Left ventricle myocardium inferior (tissue), 1 donor: ENCODE measurements at regions not wholly inside any gene's neighbourhood (a gene's known extent, or its start where the extent isn't known, plus 50 kb on each side); places are given as distances from the start of the nearest gene placed in this dataset.
"Not testable (repeated sequence)": the region's sequence is repeated elsewhere in the genome, so short reads cannot be mapped to it uniquely, and the experiment has no call there.

Source experiments
- DNase-seq: peaks from one replicate; pipeline ENCODE4 v3.0.0-alpha.2; 2020
- H3K27ac ChIP-seq: fragments of 200-600 bp; replicated peaks from 2 replicates; pipeline ENCODE4 v1.8.0; 2021
- H3K27me3 ChIP-seq: fragments of 200-600 bp; 2 replicates; pipeline ENCODE4 v1.8.0; 2021; ENCODE audit warnings: low read depth
- H3K36me3 ChIP-seq: fragments of 200-600 bp; 2 replicates; pipeline ENCODE4 v1.8.0; 2021
- H3K4me1 ChIP-seq: fragments of 200-600 bp; 2 replicates; pipeline ENCODE4 v1.8.0; 2021
- H3K4me3 ChIP-seq: fragments of 200-600 bp; 2 replicates; pipeline ENCODE4 v1.8.0; 2021; ENCODE audit warnings: mild to moderate bottlenecking, moderate library complexity
- H3K9me3 ChIP-seq: fragments of 200-600 bp; replicated peaks from 2 replicates; pipeline ENCODE4 v1.8.0; 2021
- intact Hi-C: fragments of 100-400 bp; cut with micrococcal nuclease; formaldehyde crosslinking; loops from one replicate; pipeline ENCODE4 v1.11.0; 2022
- TF ChIP-seq, protein P1 (sequence below): fragments of 200-600 bp; IDR thresholded peaks from 2 replicates; pipeline ENCODE4 v1.8.0; 2021; ENCODE audit warnings: antibody characterized with exemption, mild to moderate bottlenecking, borderline replicate concordance
- donor health status: DM: no; HTN: yes; CAD: no; lungs with severe emphysema.

DNA sequence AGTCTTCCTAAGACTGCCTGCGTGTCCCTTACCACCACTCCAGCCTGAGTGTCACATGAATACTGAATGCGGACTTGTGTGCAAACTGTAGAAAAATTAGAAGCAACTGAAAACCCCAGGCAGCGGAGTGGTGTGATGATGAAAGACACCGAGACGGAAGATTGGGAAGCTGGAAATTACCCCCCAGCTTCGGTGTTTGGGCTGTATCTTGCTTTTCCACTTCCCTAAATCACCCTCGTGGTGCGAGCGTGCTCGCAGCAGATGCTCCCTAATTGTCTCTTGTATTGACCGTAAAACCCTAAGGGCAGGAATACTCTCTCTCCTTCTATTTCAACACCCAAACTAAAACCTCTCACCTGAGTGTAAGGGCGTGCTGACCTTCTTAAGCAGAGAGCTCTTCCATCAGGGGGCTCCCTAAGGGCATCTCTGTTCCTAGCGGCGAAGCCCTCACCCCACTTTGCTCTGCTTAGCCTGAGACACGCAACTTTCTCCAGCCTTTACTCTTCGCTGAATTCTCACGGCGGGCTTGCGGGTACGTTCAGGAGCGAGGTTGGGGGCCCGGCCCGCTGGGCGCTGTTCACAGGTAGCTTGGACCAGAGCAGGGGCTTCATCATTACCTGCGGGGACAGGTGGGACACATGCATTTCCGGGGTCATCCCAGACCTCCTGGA lies 62.4 kb downstream of the CRYBB2 start:
- TF ChIP-seq, protein P1, sequence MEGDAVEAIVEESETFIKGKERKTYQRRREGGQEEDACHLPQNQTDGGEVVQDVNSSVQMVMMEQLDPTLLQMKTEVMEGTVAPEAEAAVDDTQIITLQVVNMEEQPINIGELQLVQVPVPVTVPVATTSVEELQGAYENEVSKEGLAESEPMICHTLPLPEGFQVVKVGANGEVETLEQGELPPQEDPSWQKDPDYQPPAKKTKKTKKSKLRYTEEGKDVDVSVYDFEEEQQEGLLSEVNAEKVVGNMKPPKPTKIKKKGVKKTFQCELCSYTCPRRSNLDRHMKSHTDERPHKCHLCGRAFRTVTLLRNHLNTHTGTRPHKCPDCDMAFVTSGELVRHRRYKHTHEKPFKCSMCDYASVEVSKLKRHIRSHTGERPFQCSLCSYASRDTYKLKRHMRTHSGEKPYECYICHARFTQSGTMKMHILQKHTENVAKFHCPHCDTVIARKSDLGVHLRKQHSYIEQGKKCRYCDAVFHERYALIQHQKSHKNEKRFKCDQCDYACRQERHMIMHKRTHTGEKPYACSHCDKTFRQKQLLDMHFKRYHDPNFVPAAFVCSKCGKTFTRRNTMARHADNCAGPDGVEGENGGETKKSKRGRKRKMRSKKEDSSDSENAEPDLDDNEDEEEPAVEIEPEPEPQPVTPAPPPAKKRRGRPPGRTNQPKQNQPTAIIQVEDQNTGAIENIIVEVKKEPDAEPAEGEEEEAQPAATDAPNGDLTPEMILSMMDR = no peak
- peaks cover 12% of the 10 kb centered on the region for H3K4me1 ChIP-seq
- no peaks in the 10 kb centered on the region for H3K36me3 ChIP-seq
- no peaks in the 10 kb centered on the region for H3K9me3 ChIP-seq
- no peak overlapping the region for H3K4me3 ChIP-seq
- H3K27ac ChIP-seq = no peak overlapping the region
- intact Hi-C loops = no loop called here
- H3K27me3 ChIP-seq = peaks cover 80% of the 10 kb centered on the region
- no peak for DNase-seq

DNA sequence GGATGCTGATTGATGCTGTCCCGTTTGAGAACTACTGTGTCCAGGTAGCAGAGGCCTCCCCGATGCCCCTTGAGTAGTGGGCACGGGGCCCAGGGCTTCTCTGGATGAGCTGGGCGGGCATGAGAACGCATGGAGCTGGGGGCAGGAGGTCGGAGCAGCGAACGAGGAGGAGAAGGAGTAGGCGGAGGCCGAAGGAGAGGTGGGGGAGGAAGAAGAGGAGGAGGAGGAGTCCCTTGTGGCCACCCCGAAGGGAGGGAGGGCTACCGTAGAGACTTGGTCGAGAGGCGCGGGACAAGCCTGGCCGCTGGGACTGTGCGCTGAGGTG lies 62.9 kb downstream of the CRYBB2 start:
- intact Hi-C loops = no loop called here
- DNase-seq = no peak
- Histone ChIP-seq H3K27me3 (peaks cover 85% of the 10 kb centered on the region), H3K9me3 (no peaks in the 10 kb centered on the region), H3K36me3 (no peaks in the 10 kb centered on the region), H3K4me1 (peaks cover 12% of the 10 kb centered on the region), H3K4me3 (peak overlapping the region; percentile 45), H3K27ac (no peak overlapping the region)
- TF ChIP-seq, protein P1 = no peak

DNA sequence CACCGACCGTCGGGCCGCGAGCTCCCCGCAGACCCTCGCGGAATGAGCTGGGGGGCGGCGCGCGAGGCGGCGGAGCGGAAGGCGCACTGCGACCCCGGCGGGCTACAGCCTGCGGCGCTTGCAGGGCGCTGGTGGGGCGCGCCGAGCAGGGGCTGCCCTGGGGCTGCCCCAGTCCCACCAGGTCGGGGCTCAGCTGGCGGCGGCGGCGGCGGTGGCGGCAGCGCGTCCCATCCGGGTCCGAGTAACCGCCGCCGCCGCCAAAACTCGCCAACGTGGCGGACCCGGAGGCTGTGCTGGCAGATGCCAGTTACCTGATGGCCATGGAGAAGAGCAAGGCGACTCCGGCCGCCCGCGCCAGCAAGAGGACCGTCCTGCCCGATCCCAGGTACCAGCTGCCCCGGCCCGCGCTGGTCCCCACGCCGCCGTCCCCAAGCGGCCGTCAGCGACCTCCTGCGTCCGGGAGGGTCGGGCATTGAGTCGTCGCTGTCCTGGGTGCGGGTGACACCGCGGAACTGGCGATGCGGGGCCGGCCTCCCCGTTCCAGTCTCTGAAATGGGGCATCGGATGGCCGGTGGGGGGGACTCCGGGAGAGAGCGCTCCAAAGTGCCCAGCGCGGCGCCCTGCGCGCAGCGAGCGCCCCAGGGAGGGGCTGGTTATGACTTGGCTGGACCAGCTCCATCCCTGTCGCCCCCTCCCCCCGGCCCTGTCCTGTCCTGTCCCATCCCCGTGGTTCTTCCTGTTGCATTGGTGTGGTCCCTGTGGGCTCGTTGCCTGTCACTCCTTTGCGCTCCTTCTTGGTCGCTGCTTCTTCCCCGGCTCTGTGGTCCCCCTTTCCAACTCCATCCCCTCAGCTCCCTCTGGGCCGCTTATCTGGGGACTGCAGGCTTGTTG lies 63.5 kb downstream of the CRYBB2 start:
- Histone ChIP-seq H3K36me3 (no peaks in the 10 kb centered on the region), H3K4me1 (peaks cover 12% of the 10 kb centered on the region), H3K27ac (no peak overlapping the region), H3K4me3 (peak overlapping the region; percentile 45), H3K27me3 (peaks cover 87% of the 10 kb centered on the region), H3K9me3 (no peaks in the 10 kb centered on the region)
- intact Hi-C loops = no loop called here
- TF ChIP-seq, protein P1 = no peak
- no peak for DNase-seq

DNA sequence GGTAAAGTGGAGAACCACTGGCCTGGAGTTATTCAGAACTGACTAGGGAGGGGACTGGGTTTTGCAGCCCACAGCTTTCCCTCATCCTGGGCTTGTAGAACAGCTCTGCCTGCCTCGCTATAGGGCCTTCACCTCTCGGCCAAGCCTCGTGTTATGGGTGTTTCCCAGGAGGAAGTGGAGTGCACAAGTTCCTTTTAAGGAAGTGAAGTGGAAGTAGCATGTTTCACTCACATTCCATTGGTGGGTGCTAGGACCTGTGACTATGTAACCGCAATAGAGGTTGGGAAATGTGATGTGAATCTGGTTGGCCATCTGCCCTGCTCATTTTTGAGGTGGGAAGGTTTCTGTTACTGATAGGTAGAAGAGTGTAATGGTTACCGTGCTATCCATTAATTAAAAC lies 69.0 kb downstream of the CRYBB2 start:
- DNase-seq, H3K9me3 ChIP-seq, H3K27ac ChIP-seq, H3K4me1 ChIP-seq, H3K4me3 ChIP-seq, H3K36me3 ChIP-seq, intact Hi-C loops: not testable (repeated sequence)
- peaks cover 61% of the 10 kb centered on the region for H3K27me3 ChIP-seq

DNA sequence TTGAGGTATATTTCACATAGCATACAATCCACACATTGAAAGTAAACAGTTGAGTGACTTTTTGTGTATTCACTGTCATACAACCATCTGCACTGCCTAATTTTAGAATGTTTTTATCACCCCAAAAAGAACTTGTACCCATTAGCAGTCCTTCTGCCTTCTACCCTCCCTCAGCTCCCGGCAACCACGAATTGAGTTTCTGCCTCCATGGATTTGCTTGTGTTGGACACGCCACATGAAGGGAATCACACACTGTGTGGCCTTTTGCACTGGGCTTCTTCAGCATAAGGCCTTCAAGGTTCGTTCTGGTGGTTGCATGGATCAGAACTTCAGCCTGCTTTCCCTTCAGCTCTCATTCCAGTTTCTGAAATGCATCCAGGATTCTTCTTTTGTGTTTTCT lies 82.5 kb downstream of the CRYBB2 start:
- H3K27ac ChIP-seq, DNase-seq, H3K9me3 ChIP-seq, intact Hi-C loops, H3K36me3 ChIP-seq, H3K4me1 ChIP-seq, H3K4me3 ChIP-seq: not testable (repeated sequence)
- peaks cover 71% of the 10 kb centered on the region for H3K27me3 ChIP-seq

DNA sequence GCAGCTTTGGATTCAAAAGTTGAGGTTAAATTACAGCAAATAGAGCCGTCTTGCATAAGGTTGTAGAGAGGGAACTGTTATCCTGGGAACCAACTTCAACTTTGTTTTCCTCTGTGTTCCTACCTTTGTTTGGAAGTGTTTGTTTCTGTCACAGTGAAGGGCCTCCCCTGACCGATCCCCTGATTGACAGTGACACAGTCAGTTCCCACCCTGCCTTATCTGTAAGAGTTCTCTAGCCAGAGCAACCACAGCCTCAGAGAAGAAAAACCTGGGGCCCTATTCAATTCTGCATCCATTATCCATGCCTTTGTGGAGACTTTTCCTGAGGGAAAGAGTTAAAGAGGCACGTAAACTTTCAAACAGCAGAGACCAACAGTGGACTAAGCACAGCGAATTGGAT lies 90.1 kb downstream of the CRYBB2 start:
- H3K4me3 ChIP-seq, H3K36me3 ChIP-seq, intact Hi-C loops, H3K4me1 ChIP-seq, H3K27ac ChIP-seq, DNase-seq, H3K9me3 ChIP-seq: not testable (repeated sequence)
- H3K27me3 ChIP-seq = peaks cover 48% of the 10 kb centered on the region

DNA sequence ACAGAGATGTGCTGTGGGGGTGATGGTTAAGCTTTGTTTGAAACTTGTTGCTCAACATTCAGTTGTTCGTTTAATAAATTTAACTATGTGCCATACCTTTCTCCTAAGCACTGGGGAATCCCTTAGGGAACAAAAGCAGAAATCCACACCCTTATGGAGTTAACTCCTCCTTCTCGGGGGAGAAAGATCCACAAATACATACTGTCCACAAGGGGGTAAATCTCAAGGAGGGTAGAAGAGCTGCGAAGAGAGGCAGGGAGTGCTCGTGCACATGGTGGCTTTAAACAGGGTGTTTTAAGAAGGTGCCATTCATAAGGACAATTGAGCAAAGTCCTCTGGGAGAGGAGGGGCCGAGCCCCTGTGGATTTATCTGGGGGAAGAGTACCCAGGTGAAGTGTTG lies 92.5 kb downstream of the CRYBB2 start:
- H3K4me1 ChIP-seq = not testable (repeated sequence)

More for the DNA sequence above, 92.5 kb downstream of the CRYBB2 start:
- H3K36me3 ChIP-seq, intact Hi-C loops, H3K9me3 ChIP-seq, DNase-seq, H3K27ac ChIP-seq, H3K4me3 ChIP-seq: not testable (repeated sequence)
- peaks cover 30% of the 10 kb centered on the region for H3K27me3 ChIP-seq
